Muscle layer of duodenum (tissue), 2 donors: ENCODE measurements at regions not wholly inside any gene's neighbourhood (a gene's known extent, or its start where the extent isn't known, plus 50 kb on each side); places are given as distances from the start of the nearest gene placed in this dataset.

Source experiments
- H3K27ac ChIP-seq: one replicate; pipeline ENCODE4 v1.7.0; 2013; ENCODE audit warnings: mild to moderate bottlenecking, low read length
- H3K27me3 ChIP-seq: one replicate; pipeline ENCODE4 v1.7.0; 2013; ENCODE audit warnings: low read depth, mild to moderate bottlenecking, control low read depth, low read length
- H3K36me3 ChIP-seq, 2 donors: one replicate each; pipeline ENCODE4 v1.7.0; 2013; ENCODE audit warnings: low read length in 2 of 2, control low read depth in 1 of 2, mild to moderate bottlenecking in 1 of 2; ENCODE audit not compliant: insufficient read depth in 2 of 2, control insufficient read depth in 1 of 2
- H3K4me1 ChIP-seq, 2 donors: one replicate each; pipeline ENCODE4 v1.7.0; 2013; ENCODE audit warnings: low read length in 2 of 2, mild to moderate bottlenecking in 2 of 2, control low read depth in 1 of 2, moderate library complexity in 1 of 2; ENCODE audit not compliant: insufficient read depth in 2 of 2, control insufficient read depth in 1 of 2
- H3K4me3 ChIP-seq, 2 donors: one replicate each; pipeline ENCODE4 v1.7.0; 2013; ENCODE audit warnings: low read length in 2 of 2, low read depth in 1 of 2, mild to moderate bottlenecking in 1 of 2
- H3K9me3 ChIP-seq, 2 donors: one replicate each; pipeline ENCODE4 v1.7.0; 2013; ENCODE audit warnings: low read length in 2 of 2, control low read depth in 1 of 2, mild to moderate bottlenecking in 1 of 2; ENCODE audit not compliant: control insufficient read depth in 1 of 2
- donor health status: healthy.

GRCh38 chr1:80801695-80802094 is 999.0 kb upstream of the ADGRL2 start:
- Histone ChIP-seq H3K4me1 (no peaks in the 10 kb centered on the region), H3K4me3 (no peak overlapping the region), H3K27me3 (no peaks in the 10 kb centered on the region), H3K27ac (no peak overlapping the region), H3K36me3 (no peaks in the 10 kb centered on the region), H3K9me3 (peaks cover 0 to 4% of the 10 kb centered on the region in 2 donors)

- Histone ChIP-seq H3K36me3 (no peaks in the 10 kb centered on the region), H3K4me1 (no peaks in the 10 kb centered on the region), H3K9me3 (peaks cover 0 to 4% of the 10 kb centered on the region in 2 donors), H3K4me3 (no peak overlapping the region), H3K27me3 (no peaks in the 10 kb centered on the region), H3K27ac (no peak overlapping the region)
Observed at GRCh38 chr1:80799457-80799856, 1001.3 kb upstream of the ADGRL2 start.

GRCh38 chr1:80779275-80779674 is 1021.5 kb upstream of the ADGRL2 start:
- no peaks in the 10 kb centered on the region for H3K27me3 ChIP-seq
- no peaks in the 10 kb centered on the region for H3K4me1 ChIP-seq
- no peaks in the 10 kb centered on the region for H3K36me3 ChIP-seq
- no peak overlapping the region for H3K27ac ChIP-seq
- no peaks in the 10 kb centered on the region for H3K9me3 ChIP-seq
- no peak overlapping the region for H3K4me3 ChIP-seq

GRCh38 chr1:80778094-80778840 is 1022.5 kb upstream of the ADGRL2 start:
- no peak overlapping the region for H3K4me3 ChIP-seq
- H3K4me1 ChIP-seq, result no peaks in the 10 kb centered on the region
- no peaks in the 10 kb centered on the region for H3K36me3 ChIP-seq
- no peak overlapping the region for H3K27ac ChIP-seq
- H3K9me3 ChIP-seq, result no peaks in the 10 kb centered on the region
- no peaks in the 10 kb centered on the region for H3K27me3 ChIP-seq

- Histone ChIP-seq H3K27ac (no peak overlapping the region), H3K4me1 (no peaks in the 10 kb centered on the region), H3K9me3 (no peaks in the 10 kb centered on the region), H3K36me3 (no peaks in the 10 kb centered on the region), H3K27me3 (no peaks in the 10 kb centered on the region), H3K4me3 (no peak overlapping the region)
Observed at GRCh38 chr1:80776266-80776665, 1024.5 kb upstream of the ADGRL2 start.

GRCh38 chr1:80769208-80769750 is 1031.5 kb upstream of the ADGRL2 start:
- H3K27ac ChIP-seq, result no peak overlapping the region
- H3K27me3 ChIP-seq, result no peaks in the 10 kb centered on the region
- H3K9me3 ChIP-seq, result no peaks in the 10 kb centered on the region
- H3K4me1 ChIP-seq, result peaks cover 0 to 5% of the 10 kb centered on the region in 2 donors
- no peak overlapping the region for H3K4me3 ChIP-seq
- no peaks in the 10 kb centered on the region for H3K36me3 ChIP-seq

- Histone ChIP-seq H3K27me3 (no peaks in the 10 kb centered on the region), H3K36me3 (no peaks in the 10 kb centered on the region), H3K27ac (no peak overlapping the region), H3K9me3 (no peaks in the 10 kb centered on the region), H3K4me1 (peaks cover 0 to 5% of the 10 kb centered on the region in 2 donors), H3K4me3 (no peak overlapping the region)
Observed at GRCh38 chr1:80767711-80768110, 1033.0 kb upstream of the ADGRL2 start.

- H3K9me3 ChIP-seq, result no peaks in the 10 kb centered on the region
- H3K4me3 ChIP-seq, result no peak overlapping the region
- H3K4me1 ChIP-seq, result no peaks in the 10 kb centered on the region
- no peaks in the 10 kb centered on the region for H3K36me3 ChIP-seq
- no peaks in the 10 kb centered on the region for H3K27me3 ChIP-seq
- no peak overlapping the region for H3K27ac ChIP-seq
Observed at GRCh38 chr1:80759354-80759753, 1041.4 kb upstream of the ADGRL2 start.

- Histone ChIP-seq H3K9me3 (no peaks in the 10 kb centered on the region), H3K36me3 (no peaks in the 10 kb centered on the region), H3K4me3 (no peak overlapping the region), H3K27me3 (no peaks in the 10 kb centered on the region), H3K4me1 (no peaks in the 10 kb centered on the region), H3K27ac (no peak overlapping the region)
Observed at GRCh38 chr1:80755944-80756343, 1044.8 kb upstream of the ADGRL2 start.

- Histone ChIP-seq H3K27ac (no peak overlapping the region), H3K9me3 (no peaks in the 10 kb centered on the region), H3K4me3 (no peak overlapping the region), H3K27me3 (no peaks in the 10 kb centered on the region), H3K4me1 (no peaks in the 10 kb centered on the region), H3K36me3 (no peaks in the 10 kb centered on the region)
Observed at GRCh38 chr1:80751204-80751603, 1049.5 kb upstream of the ADGRL2 start.

GRCh38 chr1:80731241-80731894 is 1069.4 kb upstream of the ADGRL2 start:
- H3K4me1 ChIP-seq, result no peaks in the 10 kb centered on the region
- no peak overlapping the region for H3K27ac ChIP-seq
- H3K36me3 ChIP-seq, result no peaks in the 10 kb centered on the region
- peaks cover 0 to 10% of the 10 kb centered on the region in 2 donors for H3K9me3 ChIP-seq
- no peak overlapping the region for H3K4me3 ChIP-seq
- no peaks in the 10 kb centered on the region for H3K27me3 ChIP-seq
